ENCODE measurements at regions not wholly inside any gene's neighbourhood (a gene's known extent, or its start where the extent isn't known, plus 50 kb on each side); places are given as distances from the start of the nearest gene placed in this dataset.

GRCh38 chr11:69243496-69244200 lies 50.3 kb upstream of the MYEOV start:
- Histone ChIP-seq H3K4me2 (ENCODE audit: control insufficient read depth, extremely low read depth, insufficient read depth, low read depth, low read length) (no peak overlapping the region), H3K79me2 (ENCODE audit: control insufficient read depth, insufficient read depth, low read length) (no peaks in the 10 kb centered on the region), H3K9ac (ENCODE audit: control insufficient read depth, extremely low read depth, insufficient read depth, low read length) (no peak overlapping the region), H3K36me3 (ENCODE audit: control insufficient read depth in 2 of 2, extremely low read depth in 1 of 2, insufficient read depth in 2 of 2, low read length in 2 of 2) (no peaks in the 10 kb centered on the region), H3K27me3 (ENCODE audit: control insufficient read depth, extremely low read depth, insufficient read depth, low read length) (peaks cover 3% of the 10 kb centered on the region), H3K9me1 (ENCODE audit: control insufficient read depth, extremely low read depth, insufficient read depth, low read length) (no peaks in the 10 kb centered on the region), H3K27ac (ENCODE audit: control insufficient read depth, insufficient read depth, low read length) (no peak overlapping the region), H3K4me1 (ENCODE audit: control insufficient read depth, extremely low read depth, insufficient read depth, low read length) (no peaks in the 10 kb centered on the region), H2AFZ (ENCODE audit: control insufficient read depth, low read length) (no peak overlapping the region), H3K9me3 (ENCODE audit: control insufficient read depth, low read depth, low read length) (no peaks in the 10 kb centered on the region), H4K20me1 (ENCODE audit: control insufficient read depth, extremely low read depth, insufficient read depth, low read length) (no peaks in the 10 kb centered on the region), H3K4me3 (ENCODE audit: control insufficient read depth in 2 of 3, extremely low read depth in 1 of 3, insufficient read depth in 2 of 3, low read depth in 1 of 3, low read length in 3 of 3) (no peak overlapping the region)
- no peak for TF ChIP-seq CTCF (optimal IDR thresholded peaks at IDR 0.05 in 1 of 3, IDR thresholded peaks at IDR 0.05 in 1 of 3, conservative IDR thresholded peaks at IDR 0.05 in 1 of 3; ENCODE audit: extremely low read depth in 1 of 3, insufficient read depth in 2 of 3, low read length in 3 of 3)
- no peak for TF ChIP-seq EZH2 (IDR thresholded peaks at IDR 0.05; ENCODE audit: low read length)
- FAIRE-seq (no peak), DNase-seq (ENCODE audit: low read depth, low spot score) (no peak)
- dilution Hi-C loops (cut with MboI; ENCODE audit: extremely low pct_ligation_motif_present, low sequenced_read_pairs), result loop anchor here (25.0 kb wide), 1 partner anchor 131 kb away; no protein-coding TSS in a partner anchor
